OCI-LY1 (cell line): ENCODE measurements at regions not wholly inside any gene's neighbourhood (a gene's known extent, or its start where the extent isn't known, plus 50 kb on each side); places are given as distances from the start of the nearest gene placed in this dataset.

Experiments
- H2AFZ ChIP-seq: fragments of 200-600 bp; sonication (generic), shearing (Covaris generic); 2 replicates; pipeline ENCODE4 v1.6.0; 2014; ENCODE audit warnings: antibody characterized with exemption, mild to moderate bottlenecking, low read length
- H3F3A ChIP-seq: fragments of 200-600 bp; sonication (generic), shearing (Covaris generic); 2 replicates; pipeline ENCODE4 v1.6.0; 2014; ENCODE audit warnings: mild to moderate bottlenecking, antibody characterized with exemption, low read length, moderate library complexity; ENCODE audit not compliant: insufficient read depth
- H3K27ac ChIP-seq: fragments of 200-600 bp; sonication (generic); 2 replicates; pipeline ENCODE4 v1.5.1; 2014; ENCODE audit warnings: low read length, mixed run types, mild to moderate bottlenecking, low read depth; ENCODE audit not compliant: poor library complexity, severe bottlenecking
- H3K27me3 ChIP-seq: fragments of 200-600 bp; sonication (generic); 2 replicates; pipeline ENCODE4 v1.6.0; 2014; ENCODE audit warnings: antibody characterized with exemption, mild to moderate bottlenecking, low read length, moderate library complexity; ENCODE audit not compliant: insufficient read depth
- H3K36me3 ChIP-seq: fragments of 200-600 bp; sonication (generic); 2 replicates; pipeline ENCODE4 v1.6.1; 2014; ENCODE audit warnings: mild to moderate bottlenecking, antibody characterized with exemption, low read length, moderate library complexity, mixed read lengths; ENCODE audit not compliant: insufficient read depth
- H3K4me1 ChIP-seq: fragments of 200-600 bp; sonication (generic); 2 replicates; pipeline ENCODE4 v1.5.1; 2014; ENCODE audit warnings: mild to moderate bottlenecking, low read length, moderate library complexity; ENCODE audit not compliant: insufficient read depth, severe bottlenecking
- H3K4me2 ChIP-seq: fragments of 200-600 bp; sonication (generic), shearing (Covaris generic); 2 replicates; pipeline ENCODE4 v1.6.1; 2014; ENCODE audit warnings: low read length
- H3K4me3 ChIP-seq: fragments of 200-600 bp; sonication (generic); 2 replicates; pipeline ENCODE4 v1.5.1; 2014; ENCODE audit warnings: low read length, low read depth, mild to moderate bottlenecking, mixed read lengths; ENCODE audit not compliant: poor library complexity, severe bottlenecking
- H3K79me2 ChIP-seq: fragments of 200-600 bp; shearing (Covaris generic); 2 replicates; pipeline ENCODE4 v1.6.1; 2016; ENCODE audit warnings: mixed run types, low read length, mixed read lengths; ENCODE audit not compliant: insufficient read depth
- H3K9ac ChIP-seq: fragments of 200-600 bp; sonication (generic), shearing (Covaris generic); 2 replicates; pipeline ENCODE4 v1.6.1; 2014; ENCODE audit warnings: mild to moderate bottlenecking, low read length, mixed read lengths
- H3K9me2 ChIP-seq: fragments of 200-600 bp; sonication (generic), shearing (Covaris generic); 2 replicates; pipeline ENCODE4 v1.6.1; 2014; ENCODE audit warnings: low read depth, mild to moderate bottlenecking, low read length, mixed read lengths
- H3K9me3 ChIP-seq: fragments of 200-600 bp; shearing (Covaris generic); 2 replicates; pipeline ENCODE4 v1.6.1; 2014; ENCODE audit warnings: low read length, mixed read lengths
- H4K20me1 ChIP-seq: fragments of 200-600 bp; sonication (generic), shearing (Covaris generic); 2 replicates; pipeline ENCODE4 v1.6.0; 2016; ENCODE audit warnings: mild to moderate bottlenecking, low read length; ENCODE audit not compliant: insufficient read depth
- EZH2 ChIP-seq: fragments of 200-600 bp; sonication (generic), shearing (Covaris generic); IDR thresholded peaks from 2 replicates; pipeline ENCODE4 v1.8.0; 2017; ENCODE audit warnings: borderline replicate concordance, mixed run types, mild to moderate bottlenecking, antibody characterized with exemption, low read length, moderate library complexity, mixed read lengths
- TF ChIP-seq, protein P1 (sequence below): fragments of 200-600 bp; sonication (generic), shearing (Covaris generic); IDR thresholded peaks from 2 replicates; pipeline ENCODE4 v1.5.1; 2017; ENCODE audit warnings: mild to moderate bottlenecking, antibody characterized with exemption, low read length, moderate library complexity, mixed read lengths

GRCh38 chr2:203606051-203606450 lies 71.0 kb upstream of the RAPH1 start:
- no peaks in the 10 kb centered on the region for H3K79me2 ChIP-seq
- H3K4me2 ChIP-seq, result no peak overlapping the region
- no peak overlapping the region for H2AFZ ChIP-seq
- no peaks in the 10 kb centered on the region for H3K4me1 ChIP-seq
- H3K9me3 ChIP-seq, result no peaks in the 10 kb centered on the region
- no peak overlapping the region for H3K4me3 ChIP-seq
- H3K9me2 ChIP-seq, result no peaks in the 10 kb centered on the region
- H3K36me3 ChIP-seq, result no peaks in the 10 kb centered on the region
- H3K27me3 ChIP-seq, result 0 out of 2 replicates have a peak, but pooled peaks cover 3% of the 10 kb centered on the region
- H3K9ac ChIP-seq, result no peak overlapping the region
- TF ChIP-seq EZH2, result no peak
- TF ChIP-seq, protein P1, sequence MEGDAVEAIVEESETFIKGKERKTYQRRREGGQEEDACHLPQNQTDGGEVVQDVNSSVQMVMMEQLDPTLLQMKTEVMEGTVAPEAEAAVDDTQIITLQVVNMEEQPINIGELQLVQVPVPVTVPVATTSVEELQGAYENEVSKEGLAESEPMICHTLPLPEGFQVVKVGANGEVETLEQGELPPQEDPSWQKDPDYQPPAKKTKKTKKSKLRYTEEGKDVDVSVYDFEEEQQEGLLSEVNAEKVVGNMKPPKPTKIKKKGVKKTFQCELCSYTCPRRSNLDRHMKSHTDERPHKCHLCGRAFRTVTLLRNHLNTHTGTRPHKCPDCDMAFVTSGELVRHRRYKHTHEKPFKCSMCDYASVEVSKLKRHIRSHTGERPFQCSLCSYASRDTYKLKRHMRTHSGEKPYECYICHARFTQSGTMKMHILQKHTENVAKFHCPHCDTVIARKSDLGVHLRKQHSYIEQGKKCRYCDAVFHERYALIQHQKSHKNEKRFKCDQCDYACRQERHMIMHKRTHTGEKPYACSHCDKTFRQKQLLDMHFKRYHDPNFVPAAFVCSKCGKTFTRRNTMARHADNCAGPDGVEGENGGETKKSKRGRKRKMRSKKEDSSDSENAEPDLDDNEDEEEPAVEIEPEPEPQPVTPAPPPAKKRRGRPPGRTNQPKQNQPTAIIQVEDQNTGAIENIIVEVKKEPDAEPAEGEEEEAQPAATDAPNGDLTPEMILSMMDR, result no peak
- no peaks in the 10 kb centered on the region for H3F3A ChIP-seq
- no peaks in the 10 kb centered on the region for H4K20me1 ChIP-seq
- no peak overlapping the region for H3K27ac ChIP-seq

- H2AFZ ChIP-seq, result no peak overlapping the region
- no peak overlapping the region for H3K4me3 ChIP-seq
- no peaks in the 10 kb centered on the region for H3K79me2 ChIP-seq
- H3K27ac ChIP-seq, result no peak overlapping the region
- H3K4me2 ChIP-seq, result no peak overlapping the region
- H3K9ac ChIP-seq, result no peak overlapping the region
- H3K9me3 ChIP-seq, result no peaks in the 10 kb centered on the region
- no peaks in the 10 kb centered on the region for H3K36me3 ChIP-seq
- no peaks in the 10 kb centered on the region for H4K20me1 ChIP-seq
- H3F3A ChIP-seq, result no peaks in the 10 kb centered on the region
- TF ChIP-seq, protein P1, result no peak
- no peak for TF ChIP-seq EZH2
- no peaks in the 10 kb centered on the region for H3K4me1 ChIP-seq
- no peaks in the 10 kb centered on the region for H3K9me2 ChIP-seq
- no peaks in the 10 kb centered on the region for H3K27me3 ChIP-seq
Measured at GRCh38 chr2:203610558-203610957, 75.5 kb upstream of the RAPH1 start.

GRCh38 chr2:203612246-203612645 lies 77.1 kb upstream of the RAPH1 start:
- Histone ChIP-seq H3K4me2 (no peak overlapping the region), H3K4me3 (no peak overlapping the region), H3K27me3 (no peaks in the 10 kb centered on the region), H3F3A (no peaks in the 10 kb centered on the region), H3K9ac (no peak overlapping the region), H3K9me3 (no peaks in the 10 kb centered on the region), H3K79me2 (no peaks in the 10 kb centered on the region), H3K4me1 (no peaks in the 10 kb centered on the region), H2AFZ (no peak overlapping the region), H3K36me3 (no peaks in the 10 kb centered on the region), H3K27ac (no peak overlapping the region), H3K9me2 (no peaks in the 10 kb centered on the region), H4K20me1 (no peaks in the 10 kb centered on the region)
- TF ChIP-seq EZH2, result no peak
- TF ChIP-seq, protein P1, result no peak
